ENCODE measurements at regions not wholly inside any gene's neighbourhood (a gene's known extent, or its start where the extent isn't known, plus 50 kb on each side); places are given as distances from the start of the nearest gene placed in this dataset.

DNA sequence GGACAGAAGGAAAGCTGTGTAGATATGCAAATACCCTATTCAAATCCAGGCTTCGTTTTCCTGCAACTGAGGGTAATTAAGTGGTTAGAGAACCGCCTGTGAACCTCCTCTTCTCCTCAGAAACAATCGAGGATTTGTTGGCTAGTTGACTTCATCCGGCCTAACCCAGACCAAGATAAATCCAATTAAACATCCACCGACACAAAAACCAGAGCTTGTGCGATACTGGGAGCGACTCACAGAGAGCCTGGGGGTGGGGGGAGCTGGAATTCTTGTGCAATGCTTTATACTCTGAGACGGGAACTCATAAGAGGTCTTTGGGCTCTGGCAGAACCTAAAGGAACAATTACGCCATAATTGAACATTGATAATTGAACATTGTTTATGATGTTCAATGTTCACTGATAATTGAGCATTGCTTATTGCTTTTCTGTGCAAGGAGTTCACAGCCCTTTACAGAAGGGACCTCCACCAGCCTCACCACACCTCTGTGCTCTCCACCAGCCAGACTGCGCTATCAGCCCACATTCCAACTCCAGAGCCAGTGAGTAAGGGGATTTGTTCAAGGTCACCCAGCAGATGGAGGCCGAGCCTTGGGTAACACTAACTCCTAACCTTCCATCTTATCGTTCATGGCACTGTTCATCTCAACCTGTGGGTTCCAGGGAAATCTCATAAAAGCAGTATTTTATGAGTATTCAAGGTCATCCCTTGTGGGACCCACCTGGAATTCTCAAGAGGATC is 429.6 kb upstream of the JARID2 start:
- H2BK5ac ChIP-seq (ENCODE audit: insufficient read length, low read length), result no peak overlapping the region
- TF ChIP-seq, protein P1, sequence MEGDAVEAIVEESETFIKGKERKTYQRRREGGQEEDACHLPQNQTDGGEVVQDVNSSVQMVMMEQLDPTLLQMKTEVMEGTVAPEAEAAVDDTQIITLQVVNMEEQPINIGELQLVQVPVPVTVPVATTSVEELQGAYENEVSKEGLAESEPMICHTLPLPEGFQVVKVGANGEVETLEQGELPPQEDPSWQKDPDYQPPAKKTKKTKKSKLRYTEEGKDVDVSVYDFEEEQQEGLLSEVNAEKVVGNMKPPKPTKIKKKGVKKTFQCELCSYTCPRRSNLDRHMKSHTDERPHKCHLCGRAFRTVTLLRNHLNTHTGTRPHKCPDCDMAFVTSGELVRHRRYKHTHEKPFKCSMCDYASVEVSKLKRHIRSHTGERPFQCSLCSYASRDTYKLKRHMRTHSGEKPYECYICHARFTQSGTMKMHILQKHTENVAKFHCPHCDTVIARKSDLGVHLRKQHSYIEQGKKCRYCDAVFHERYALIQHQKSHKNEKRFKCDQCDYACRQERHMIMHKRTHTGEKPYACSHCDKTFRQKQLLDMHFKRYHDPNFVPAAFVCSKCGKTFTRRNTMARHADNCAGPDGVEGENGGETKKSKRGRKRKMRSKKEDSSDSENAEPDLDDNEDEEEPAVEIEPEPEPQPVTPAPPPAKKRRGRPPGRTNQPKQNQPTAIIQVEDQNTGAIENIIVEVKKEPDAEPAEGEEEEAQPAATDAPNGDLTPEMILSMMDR (conservative IDR thresholded peaks at IDR 0.05), result no peak
- no peak overlapping the region for H3K9ac ChIP-seq (ENCODE audit: extremely low read depth, insufficient read length, low read length)
- no peak overlapping the region for H3K56ac ChIP-seq (ENCODE audit: insufficient read length, low read depth, low read length)
- Mint-ChIP-seq H3K27me3 (ENCODE audit: low read depth) (peaks cover 3% of the 10 kb centered on the region; the same call in 1 of the 2 replicates), H3K4me1 (peaks cover 26 to 42% of the 10 kb centered on the region in 2 experiments), H3K27ac (no peak overlapping the region; a peak in 1 of 7 replicates), H3K4me3 (no peak overlapping the region), H3K9me3 (no peaks in the 10 kb centered on the region), H3K36me3 (ENCODE audit: insufficient read depth in 1 of 3, low read depth in 3 of 3) (peaks cover 0 to 5% (median 0%) of the 10 kb centered on the region in 3 experiments; a peak in 2 of 7 replicates)
- no peak overlapping the region for H4K91ac ChIP-seq (ENCODE audit: insufficient read length, low read depth, low read length)
- H3K4me2 ChIP-seq (ENCODE audit: insufficient read depth, insufficient read length, low read length), result no peak overlapping the region
- no peaks in the 10 kb centered on the region for H3K27me3 ChIP-seq (ENCODE audit: insufficient read depth, low read length)
- no peak overlapping the region for H4K5ac ChIP-seq (ENCODE audit: insufficient read length, low read depth, low read length)
- no peaks in the 10 kb centered on the region for H3K23me2 ChIP-seq (ENCODE audit: insufficient read length, low read depth, low read length, poor library complexity, severe bottlenecking)
- no peak for DNase-seq
- H3K4me1 ChIP-seq (ENCODE audit: insufficient read depth, low read length), result no peaks in the 10 kb centered on the region; the same call in 1 of the 2 replicates
- no peak overlapping the region for H3T11ph ChIP-seq (ENCODE audit: low read length)
- no peak overlapping the region for H3K27ac ChIP-seq (ENCODE audit: insufficient read length, low read depth, low read length)
- H2BK12ac ChIP-seq (ENCODE audit: insufficient read length, low read depth, low read length), result no peak overlapping the region
- no peaks in the 10 kb centered on the region for H3K79me1 ChIP-seq (ENCODE audit: insufficient read depth, low read depth, low read length, poor library complexity, severe bottlenecking)
- H3K18ac ChIP-seq (ENCODE audit: insufficient read length, low read depth, low read length), result no peak overlapping the region
- no peak overlapping the region for H3K4ac ChIP-seq (ENCODE audit: low read depth, low read length)
- H2BK120ac ChIP-seq (ENCODE audit: low read depth, low read length, poor library complexity, severe bottlenecking), result no peak overlapping the region
- H4K20me1 ChIP-seq (ENCODE audit: control insufficient read depth, insufficient read depth, insufficient read length), result no peaks in the 10 kb centered on the region
- H3K23ac ChIP-seq (ENCODE audit: insufficient read length, low read depth, low read length), result no peak overlapping the region
- WGBS (ENCODE audit: extremely low coverage, insufficient read length, low lambda C conversion rate), result no CpG with 5 or more reads among the region's 12 CpGs
- no peak overlapping the region for H2BK20ac ChIP-seq (ENCODE audit: low read depth, low read length, poor library complexity, severe bottlenecking)
- no peaks in the 10 kb centered on the region for H3K9me3 ChIP-seq (ENCODE audit: control insufficient read depth, low read depth, low read length)
- no peak overlapping the region for H2BK15ac ChIP-seq (ENCODE audit: low read depth, low read length)
- no peak overlapping the region for H4K8ac ChIP-seq (replicated peaks; ENCODE audit: insufficient read length, low read depth, low read length)
- no peak overlapping the region for H2AK5ac ChIP-seq (ENCODE audit: insufficient read length, low read length)
- no peak overlapping the region for H3K14ac ChIP-seq (ENCODE audit: insufficient read depth, low read length)
- no peaks in the 10 kb centered on the region for H3K79me2 ChIP-seq (ENCODE audit: insufficient read depth, low read length)
- no peak overlapping the region for H2AFZ ChIP-seq (ENCODE audit: low read length)
